ENCODE measurements at regions not wholly inside any gene's neighbourhood (a gene's known extent, or its start where the extent isn't known, plus 50 kb on each side); places are given as distances from the start of the nearest gene placed in this dataset.
"Not testable (repeated sequence)": the region's sequence is repeated elsewhere in the genome, so short reads cannot be mapped to it uniquely, and the experiment has no call there.

DNA sequence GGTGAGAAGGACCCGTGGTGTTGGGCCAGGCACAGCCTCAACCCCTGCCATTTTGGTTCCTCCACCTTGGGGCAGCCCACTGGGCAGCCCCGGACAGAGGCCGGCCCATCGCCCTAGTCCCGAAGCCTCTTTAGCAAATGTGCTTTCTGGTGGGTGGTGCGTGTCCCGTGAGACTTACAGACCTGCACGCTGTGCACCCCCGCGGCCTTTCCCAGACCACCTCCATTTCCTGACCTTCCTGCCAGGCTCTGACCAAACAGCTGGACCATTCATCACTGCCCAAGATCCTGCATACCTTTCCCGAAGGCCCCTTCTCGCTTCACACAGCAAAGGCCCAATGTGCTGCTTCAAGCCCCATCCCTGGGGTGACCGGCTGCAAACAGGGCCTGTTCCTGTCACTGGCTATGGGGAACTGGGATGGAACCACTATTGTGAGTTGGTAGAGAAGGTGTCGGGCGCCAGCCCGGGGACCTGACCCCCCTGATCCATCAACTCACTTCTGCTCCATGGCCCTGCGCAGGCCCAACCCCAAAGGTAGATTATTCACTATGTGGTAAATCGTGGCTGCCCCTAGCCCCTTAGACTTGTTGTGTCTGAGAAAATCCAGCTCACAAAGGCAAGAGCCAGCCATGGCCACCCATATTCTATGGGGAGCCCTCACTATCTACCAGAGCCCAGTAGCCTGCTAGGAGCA lies 341.0 kb downstream of the EIPR1 start:
- no peak for DNase-seq

DNA sequence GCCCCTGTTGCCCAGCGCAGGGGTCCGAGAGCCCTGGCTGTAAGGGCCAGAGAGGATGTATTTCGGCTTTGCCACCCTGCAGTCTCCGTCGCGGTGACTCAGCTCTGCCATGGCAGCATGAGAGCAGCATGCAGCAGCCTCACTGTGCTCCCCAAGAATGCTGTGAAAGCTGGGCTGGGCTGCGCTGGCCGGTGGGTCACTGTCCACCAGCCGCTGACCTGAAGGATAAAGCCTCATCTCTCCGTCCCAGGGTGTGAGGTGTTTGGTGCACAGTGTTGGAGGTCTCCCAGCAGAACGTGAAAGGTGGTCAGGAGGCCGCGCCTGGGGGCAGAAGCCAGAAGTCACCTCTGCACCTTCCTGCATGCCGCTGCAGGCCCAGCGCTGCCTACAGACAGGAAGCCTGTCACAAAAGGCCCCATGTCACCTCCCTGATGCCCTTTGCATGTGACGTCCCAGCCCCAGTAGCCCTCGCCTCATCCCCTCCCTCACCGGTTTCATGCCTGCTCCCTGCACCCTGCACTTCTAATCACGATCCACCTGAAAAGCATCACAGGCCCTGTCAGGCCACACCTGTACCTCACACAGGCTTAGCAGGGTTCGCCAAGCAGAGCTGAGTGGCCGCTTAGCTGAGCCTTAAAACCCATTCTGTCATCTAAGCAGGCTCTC lies 342.1 kb downstream of the EIPR1 start:
- DNase-seq: no peak

DNA sequence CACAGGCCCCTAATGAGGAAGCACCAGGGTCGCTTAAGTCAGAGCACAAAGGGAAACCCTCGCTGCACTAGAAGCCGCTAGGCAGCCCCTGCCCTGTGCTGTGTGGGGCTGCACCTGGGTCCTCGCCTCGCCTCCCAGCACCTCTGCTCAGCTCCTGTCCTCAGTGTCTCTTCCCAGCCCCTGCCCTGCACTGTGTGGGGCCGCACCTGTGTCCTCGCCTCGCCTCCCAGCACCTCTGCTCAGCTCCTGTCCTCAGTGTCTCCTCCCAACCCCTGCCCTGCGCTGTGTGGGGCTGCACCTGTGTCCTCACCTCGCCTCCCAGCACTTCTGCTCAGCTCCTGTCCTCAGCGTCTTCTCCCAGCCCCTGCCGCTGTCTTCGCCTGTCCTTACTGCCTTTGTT lies 342.8 kb downstream of the EIPR1 start:
- no peak for DNase-seq

DNA sequence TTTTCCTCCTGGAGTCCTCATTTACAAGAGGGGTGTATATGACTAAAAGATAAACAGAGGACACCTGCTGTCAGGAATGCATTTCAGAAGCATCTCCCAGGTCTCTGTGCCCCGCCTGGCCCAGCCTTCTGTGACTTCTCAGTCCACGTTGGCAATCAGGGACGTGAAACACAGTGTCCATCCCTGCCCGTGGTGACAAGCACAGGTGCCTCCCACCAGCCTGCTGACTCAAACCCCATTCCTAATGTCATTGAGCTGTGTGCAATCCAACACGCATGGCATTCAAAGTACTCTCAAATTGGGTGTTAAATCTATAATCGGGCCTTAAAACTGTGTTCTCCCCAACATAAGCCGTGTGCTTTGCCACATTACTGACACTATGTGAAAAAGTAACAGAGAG lies 343.2 kb downstream of the EIPR1 start:
- no peak for DNase-seq

DNA sequence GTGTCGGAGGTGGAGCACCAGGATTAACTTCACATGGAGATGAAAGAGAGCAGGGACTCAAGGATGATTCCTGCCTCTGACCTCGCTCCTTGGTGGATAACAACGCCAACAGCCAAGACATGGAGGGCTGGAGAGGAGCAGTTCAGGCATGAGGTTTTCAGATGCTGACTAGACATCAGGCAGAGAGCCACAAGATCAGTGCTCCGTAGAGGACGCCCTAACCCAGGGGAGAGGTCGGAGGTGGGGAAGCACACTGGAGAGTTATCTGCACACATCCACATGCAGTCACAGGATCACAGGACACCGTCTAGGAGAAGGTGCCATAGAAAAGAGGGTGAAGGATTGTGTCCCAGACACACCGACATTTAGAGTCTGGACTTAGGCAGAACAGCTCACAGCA lies 344.3 kb downstream of the EIPR1 start:
- DNase-seq: no peak

GRCh38 chr2:3030791-3031190 lies 346.8 kb downstream of the EIPR1 start:
- not testable (repeated sequence) for DNase-seq

DNA sequence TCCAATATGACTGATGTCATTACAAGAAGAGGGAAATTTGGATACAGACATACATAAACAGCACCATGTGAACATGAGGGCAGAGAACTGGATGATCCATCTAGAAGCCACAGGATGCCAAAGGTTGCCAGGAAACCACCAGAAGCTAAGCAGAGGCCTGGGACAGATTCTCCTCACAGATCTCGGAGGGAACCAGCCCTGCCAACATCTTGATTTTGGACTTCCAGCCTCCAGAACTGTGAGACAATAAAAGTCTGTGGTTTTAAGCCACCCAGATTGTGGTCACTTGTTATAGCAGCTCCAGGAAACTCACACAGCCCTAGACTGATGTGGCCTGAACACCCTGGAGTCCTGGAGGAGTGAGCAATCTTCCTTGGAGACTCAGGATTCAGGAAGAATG lies 351.6 kb downstream of the EIPR1 start:
- DNase-seq: no peak

DNA sequence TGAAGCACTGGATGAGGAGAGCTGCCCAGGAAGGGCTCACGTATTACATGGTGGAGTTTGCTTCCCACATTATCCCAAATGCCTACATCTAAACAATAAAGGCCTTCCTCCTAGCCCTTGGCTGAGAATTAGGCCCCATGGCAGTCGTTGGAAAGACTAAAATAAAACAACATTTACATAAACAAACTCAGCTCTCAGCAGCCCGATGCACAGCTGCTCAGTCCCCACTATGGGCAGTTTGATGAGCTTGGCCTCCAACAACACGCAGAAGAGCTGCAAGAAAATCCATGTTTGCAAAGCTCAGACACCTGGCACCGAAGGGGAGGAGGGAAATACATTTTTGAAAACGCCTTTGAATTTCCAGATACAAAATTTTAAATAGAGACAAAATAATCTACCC lies 352.4 kb downstream of the EIPR1 start:
- no peak for DNase-seq

GRCh38 chr2:3024401-3024935 lies 353.1 kb downstream of the EIPR1 start:
- no peak for DNase-seq

DNA sequence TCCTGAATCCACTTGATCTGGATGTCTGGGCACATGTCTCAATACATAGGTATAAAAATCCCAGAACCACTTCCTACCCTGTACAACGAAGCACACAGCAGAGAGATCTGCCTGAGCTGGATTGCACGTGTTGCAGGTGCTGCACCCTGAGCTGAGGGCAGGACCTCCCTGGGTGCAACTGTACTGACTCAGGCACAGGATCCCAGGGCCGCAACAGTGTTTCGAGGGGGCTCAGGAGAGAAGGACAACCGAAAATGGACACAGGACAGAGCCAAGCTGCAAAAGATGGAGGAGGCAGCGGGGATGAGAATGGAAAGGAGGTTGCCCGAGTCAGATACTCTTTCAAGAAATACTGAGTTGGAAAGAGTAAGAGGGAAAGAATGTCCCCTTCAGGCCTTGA lies 354.1 kb downstream of the EIPR1 start:
- no peak for DNase-seq

DNA sequence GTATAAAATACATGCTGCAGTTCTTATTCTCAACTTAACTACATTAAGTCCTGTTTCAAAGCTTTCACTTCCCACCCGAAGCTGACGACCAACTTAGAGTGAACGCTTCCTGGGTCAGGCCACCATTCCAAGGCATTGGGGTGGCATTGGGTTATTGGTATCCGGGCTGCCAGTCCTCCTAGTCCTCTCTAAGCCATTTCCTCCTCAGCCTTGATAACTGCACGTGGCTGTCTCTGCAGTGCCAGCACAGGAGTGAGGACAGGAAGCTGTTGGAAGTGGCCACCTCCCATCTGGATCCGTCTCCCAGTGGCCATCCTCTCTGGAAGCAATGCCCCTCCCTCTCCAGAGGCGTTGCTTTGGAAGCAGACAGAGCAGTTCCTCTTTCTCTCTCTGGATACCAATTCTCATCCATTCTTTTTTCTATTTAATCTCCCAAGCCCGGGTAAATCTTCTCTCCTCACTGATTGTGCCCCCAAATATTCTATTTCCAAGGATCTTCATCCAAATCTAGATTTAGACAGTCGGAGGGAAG lies 354.7 kb downstream of the EIPR1 start:
- no peak for DNase-seq

DNA sequence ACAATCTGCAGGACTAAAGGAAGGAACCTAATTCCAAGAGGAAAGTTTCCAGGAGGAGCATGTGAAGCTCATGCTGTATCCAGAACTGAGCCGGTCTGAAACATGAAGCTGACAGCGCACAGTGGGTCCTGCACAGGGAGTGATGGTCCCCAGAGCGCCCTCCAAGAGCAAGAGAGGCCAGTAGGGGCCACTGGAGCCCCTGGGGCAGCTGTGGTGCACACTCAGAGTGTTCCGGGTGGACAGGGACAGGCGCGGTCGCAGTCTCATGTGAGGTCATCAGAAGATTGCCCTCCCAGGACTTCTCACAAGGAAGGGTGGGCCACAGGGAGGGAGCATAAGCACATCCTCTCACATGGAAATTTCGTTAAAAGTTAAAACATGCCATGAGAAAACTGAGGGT lies 355.9 kb downstream of the EIPR1 start:
- DNase-seq: no peak

- no peak for DNase-seq
Measured at GRCh38 chr2:3010001-3010400, 367.6 kb downstream of the EIPR1 start.

GRCh38 chr2:3009483-3009882 lies 368.1 kb downstream of the EIPR1 start:
- DNase-seq: no peak

GRCh38 chr2:3009005-3009404 lies 368.6 kb downstream of the EIPR1 start:
- no peak for DNase-seq

DNA sequence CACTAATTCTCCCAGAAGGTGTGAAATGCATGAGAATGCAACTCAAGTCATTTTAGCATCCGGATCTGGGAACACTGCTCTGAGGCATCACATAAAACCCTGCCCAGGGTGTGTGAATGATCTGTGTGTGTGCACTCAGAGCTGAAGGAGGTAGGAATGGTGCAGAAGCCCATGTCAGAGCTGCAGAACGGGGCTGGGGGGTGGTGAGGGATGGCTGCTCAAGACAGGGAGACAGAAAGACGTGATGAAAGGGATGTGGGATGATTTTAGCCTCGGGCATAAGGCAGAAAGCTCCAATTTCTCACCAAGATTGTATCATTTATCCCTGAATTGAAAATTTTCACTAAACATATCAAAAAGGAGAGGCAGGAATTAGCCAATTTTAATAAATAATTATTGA lies 369.1 kb downstream of the EIPR1 start:
- DNase-seq: no peak

DNA sequence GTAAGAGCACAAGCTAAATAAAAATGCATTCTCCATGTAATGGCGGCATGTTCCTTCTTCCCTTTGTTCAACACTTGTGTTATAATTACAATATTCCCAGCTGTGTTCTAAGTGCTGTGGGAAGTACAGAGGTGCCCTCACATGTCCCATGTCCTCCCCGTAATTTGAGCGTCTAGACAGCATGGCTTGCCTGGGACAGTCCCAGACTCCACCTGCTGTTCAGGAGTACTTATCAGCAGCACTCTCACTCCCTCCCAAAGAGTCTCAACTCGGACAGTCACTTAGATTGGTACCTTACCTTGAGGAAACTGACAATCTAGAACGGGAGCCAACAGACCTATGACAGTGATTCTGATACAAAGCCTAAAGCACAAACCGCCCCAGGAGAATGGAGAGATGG lies 370.5 kb downstream of the EIPR1 start:
- DNase-seq: no peak

DNA sequence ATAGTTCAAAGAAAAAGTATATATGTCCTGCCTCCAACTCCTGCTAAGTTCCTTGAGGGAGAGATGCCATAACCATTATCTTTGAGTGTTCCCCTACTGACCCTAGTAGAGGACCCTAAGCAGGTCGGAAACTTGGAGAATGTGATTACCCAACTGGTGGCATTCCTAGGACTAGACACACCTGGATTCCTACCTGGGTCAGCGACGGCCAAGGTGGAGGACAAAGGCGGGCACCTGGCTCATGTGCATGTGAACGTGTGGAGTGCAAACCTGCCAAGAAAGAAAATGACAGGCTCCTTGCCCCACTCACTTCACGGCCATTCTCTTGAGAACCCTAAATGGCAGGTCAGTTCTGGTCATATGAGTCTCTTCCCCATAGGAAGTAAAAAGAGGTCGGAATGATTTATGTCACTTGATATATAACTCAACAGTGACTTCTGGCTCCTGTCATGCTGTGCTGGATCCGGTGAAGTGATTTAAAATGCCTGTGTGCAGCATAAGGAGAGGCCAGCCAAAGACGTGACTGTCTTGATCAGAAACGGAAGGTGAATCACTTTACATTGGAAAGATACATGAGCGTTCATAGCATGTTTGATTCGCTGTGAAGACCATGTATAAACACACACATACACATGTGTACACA lies 371.6 kb downstream of the EIPR1 start:
- no peak for DNase-seq

DNA sequence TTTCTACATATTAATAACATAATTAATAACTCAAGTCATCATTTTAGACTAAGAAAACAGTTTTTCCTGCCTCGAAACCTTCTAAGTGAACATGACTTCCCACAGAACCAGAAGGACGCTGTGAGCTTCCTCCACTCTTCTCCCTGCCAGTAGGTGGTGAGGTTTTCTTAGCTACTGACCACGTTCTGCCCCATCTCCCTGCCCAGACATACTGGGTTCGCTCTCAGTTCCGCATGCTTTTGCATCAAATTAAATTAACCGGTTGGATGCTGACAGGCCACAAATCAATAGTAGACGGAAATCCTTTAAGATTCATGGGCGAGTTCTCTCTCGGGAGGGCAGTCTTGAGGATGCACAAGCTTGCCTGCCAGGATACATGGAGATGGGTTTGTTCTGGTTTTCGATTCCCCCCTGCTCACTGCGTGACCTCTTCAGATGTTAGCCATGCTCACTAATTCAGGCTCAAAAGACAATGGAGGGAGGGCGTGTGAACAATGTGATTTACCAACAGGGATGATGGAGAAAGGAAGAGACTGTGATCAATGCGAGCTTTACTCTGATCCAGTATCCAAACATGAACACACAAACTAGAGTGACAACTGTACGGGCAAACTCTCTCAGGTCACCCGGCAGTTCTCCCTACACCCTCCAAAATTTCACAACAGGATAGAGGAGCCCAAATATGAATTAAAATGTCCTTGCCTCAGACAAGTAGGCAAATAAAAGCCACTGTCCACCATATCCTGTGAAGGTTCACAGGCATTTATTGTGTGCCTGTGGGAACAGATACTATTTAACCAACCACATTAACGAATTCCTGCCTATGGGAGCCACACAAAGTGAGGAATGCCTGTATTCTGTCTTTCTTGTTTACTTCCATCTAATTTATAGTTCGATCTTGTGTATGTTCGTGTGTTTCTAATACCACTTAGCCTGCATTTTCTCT lies 375.7 kb downstream of the EIPR1 start:
- no peak for DNase-seq

DNA sequence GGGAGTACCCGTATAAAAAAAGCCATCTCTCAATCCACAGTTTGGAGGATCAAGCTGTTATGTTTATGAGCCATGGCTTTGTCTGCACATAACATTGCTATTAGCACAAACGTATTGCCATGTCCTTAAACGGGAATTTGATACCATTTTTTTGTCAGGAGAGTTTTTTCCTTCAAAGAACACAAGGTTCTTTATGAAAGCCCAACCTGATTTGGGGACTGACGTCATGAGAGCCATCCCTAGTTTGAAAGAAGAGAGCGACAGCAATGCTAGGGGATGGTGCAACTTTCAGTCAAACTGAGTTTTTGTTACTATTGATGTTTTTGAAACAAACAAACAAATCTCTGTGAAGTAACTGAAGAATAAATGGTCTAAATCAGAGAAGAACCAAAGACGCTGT lies 376.6 kb downstream of the EIPR1 start:
- DNase-seq: no peak

DNA sequence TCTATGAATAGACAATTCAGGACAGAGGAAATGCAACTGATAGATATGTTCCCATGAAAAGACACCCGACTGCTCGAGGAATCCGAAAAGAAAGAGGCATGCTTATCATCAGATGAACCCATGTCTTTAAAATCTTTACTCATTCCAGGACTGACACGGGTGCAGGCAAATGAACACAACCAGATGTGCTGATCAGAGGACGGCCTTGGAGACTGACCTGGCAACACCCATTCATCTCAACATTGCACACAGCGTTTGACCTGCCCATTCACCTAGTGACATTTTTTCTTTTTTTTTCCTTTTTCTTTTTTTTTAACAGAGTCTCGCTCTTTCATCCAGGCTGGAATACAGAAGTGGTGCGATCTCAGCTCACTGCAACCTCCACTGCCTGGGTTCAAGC lies 377.5 kb downstream of the EIPR1 start:
- DNase-seq: no peak

DNA sequence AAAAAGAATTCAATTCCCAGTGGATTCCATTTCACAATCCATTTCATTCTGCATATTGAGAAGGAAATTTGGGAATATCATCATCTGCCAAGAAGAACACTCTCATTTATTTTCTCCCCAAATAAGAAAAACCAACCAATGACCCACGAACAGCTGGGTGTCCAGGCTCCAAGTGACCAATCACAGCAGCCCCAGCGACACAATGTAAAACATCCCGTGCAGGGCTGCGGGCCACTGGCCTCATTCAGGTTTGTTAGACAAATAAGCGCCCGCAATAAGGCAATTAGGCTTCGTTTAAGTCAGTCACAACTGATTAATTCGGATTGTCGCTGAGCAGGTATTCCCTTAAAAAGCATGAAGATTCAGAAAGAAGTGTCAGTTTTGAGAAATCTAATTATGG lies 378.6 kb downstream of the EIPR1 start:
- no peak for DNase-seq
